Astrocyte (in vitro differentiated cells and primary cell): ENCODE measurements at regions not wholly inside any gene's neighbourhood (a gene's known extent, or its start where the extent isn't known, plus 50 kb on each side); places are given as distances from the start of the nearest gene placed in this dataset.
A peak's percentile ranks its signal among the peaks of the same experiment; 100 is the strongest.

Experiments
- DNase-seq: peaks from one replicate; pipeline ENCODE4 v3.0.0-alpha.2; 2010; ENCODE audit warnings: low read depth
- FAIRE-seq: peaks from 2 replicates; lab custom pipeline; 2011; peaks lifted over from hg19 to GRCh38; lab: Jason Lieb, UNC
- H2AFZ ChIP-seq: 2 replicates; pipeline ENCODE4 v1.6.0; 2012; ENCODE audit warnings: low read depth, low read length, inconsistent platforms
- H3K27ac ChIP-seq: 2 replicates; pipeline ENCODE4 v1.5.1; 2011; ENCODE audit warnings: low read depth, low read length, inconsistent platforms
- H3K27me3 ChIP-seq: 2 replicates; pipeline ENCODE4 v1.6.0; 2011; ENCODE audit warnings: low read length, inconsistent platforms; ENCODE audit not compliant: insufficient read depth
- H3K36me3 ChIP-seq: 2 replicates; pipeline ENCODE4 v1.5.1; 2011; ENCODE audit warnings: low read length, inconsistent platforms; ENCODE audit not compliant: insufficient read depth
- H3K4me1 ChIP-seq: 2 replicates; pipeline ENCODE4 v1.5.1; 2011; ENCODE audit warnings: low read length, inconsistent platforms; ENCODE audit not compliant: insufficient read depth
- H3K4me2 ChIP-seq: 2 replicates; pipeline ENCODE4 v1.6.0; 2012; ENCODE audit warnings: low read length, inconsistent platforms
- H3K4me3 ChIP-seq: 2 replicates; pipeline ENCODE4 v1.5.1; 2011; ENCODE audit warnings: low read depth, mild to moderate bottlenecking, low read length, inconsistent platforms; ENCODE audit not compliant: insufficient read depth
- H3K79me2 ChIP-seq: 2 replicates; pipeline ENCODE4 v1.6.0; 2012; ENCODE audit warnings: mild to moderate bottlenecking, low read length, inconsistent platforms; ENCODE audit not compliant: insufficient read depth
- H3K9ac ChIP-seq: 2 replicates; pipeline ENCODE4 v1.6.0; 2012; ENCODE audit warnings: mild to moderate bottlenecking, low read length, inconsistent platforms
- H3K9me3 ChIP-seq: 2 replicates; pipeline ENCODE4 v1.5.1; 2012; ENCODE audit warnings: low read depth, mild to moderate bottlenecking, low read length, inconsistent platforms; ENCODE audit not compliant: insufficient read depth
- H4K20me1 ChIP-seq: 2 replicates; pipeline ENCODE4 v1.6.0; 2012; ENCODE audit warnings: low read length, inconsistent platforms; ENCODE audit not compliant: insufficient read depth
- H3K27ac Mint-ChIP-seq: one replicate; pipeline ENCODE4 v1.8.0; 2021; ENCODE audit warnings: mild to moderate bottlenecking, mixed read lengths; ENCODE audit not compliant: unreplicated experiment
- H3K27me3 Mint-ChIP-seq: one replicate; pipeline ENCODE4 v1.8.0; 2021; ENCODE audit warnings: low read depth, mixed read lengths; ENCODE audit not compliant: unreplicated experiment
- H3K36me3 Mint-ChIP-seq: one replicate; pipeline ENCODE4 v1.8.0; 2021; ENCODE audit warnings: low read depth, mixed read lengths; ENCODE audit not compliant: unreplicated experiment
- H3K4me1 Mint-ChIP-seq: one replicate; pipeline ENCODE4 v1.8.0; 2021; ENCODE audit warnings: low read depth, mixed read lengths; ENCODE audit not compliant: unreplicated experiment
- H3K4me3 Mint-ChIP-seq: one replicate; pipeline ENCODE4 v1.8.0; 2021; ENCODE audit warnings: mild to moderate bottlenecking, moderate library complexity, mixed read lengths; ENCODE audit not compliant: unreplicated experiment
- H3K9me3 Mint-ChIP-seq: one replicate; pipeline ENCODE4 v1.8.0; 2021; ENCODE audit warnings: mild to moderate bottlenecking, mixed read lengths; ENCODE audit not compliant: unreplicated experiment
- CTCF ChIP-seq: IDR thresholded peaks from 2 replicates; pipeline ENCODE4 v1.5.1; 2011; ENCODE audit warnings: low read depth, mild to moderate bottlenecking, inconsistent platforms, low read length, moderate library complexity; ENCODE audit not compliant: insufficient read depth
- EZH2 ChIP-seq: IDR thresholded peaks from 2 replicates; pipeline ENCODE4 v1.6.1; 2012; ENCODE audit warnings: mild to moderate bottlenecking, low read length, inconsistent platforms; ENCODE audit not compliant: insufficient read depth

GRCh38 chr18:23384778-23385736 is 68.0 kb upstream of the RIOK3 start:
- no peak overlapping the region for H3K27ac ChIP-seq
- no peak for TF ChIP-seq CTCF
- no peak for TF ChIP-seq EZH2
- H3K4me1 ChIP-seq = peaks cover 17% of the 10 kb centered on the region
- no peak overlapping the region for H3K4me3 ChIP-seq
- H4K20me1 ChIP-seq = no peaks in the 10 kb centered on the region
- peaks cover 7% of the 10 kb centered on the region for H3K9me3 Mint-ChIP-seq
- no peaks in the 10 kb centered on the region for H3K27me3 ChIP-seq
- no peak overlapping the region for H2AFZ ChIP-seq
- no peaks in the 10 kb centered on the region for H3K27me3 Mint-ChIP-seq
- H3K4me2 ChIP-seq = no peak overlapping the region
- no peak overlapping the region for H3K9ac ChIP-seq
- no peak for DNase-seq
- peaks cover 17% of the 10 kb centered on the region for H3K36me3 Mint-ChIP-seq
- no peak overlapping the region for H3K27ac Mint-ChIP-seq
- H3K4me1 Mint-ChIP-seq = peaks cover 13% of the 10 kb centered on the region
- no peak overlapping the region for H3K4me3 Mint-ChIP-seq
- FAIRE-seq = no peak
- H3K9me3 ChIP-seq = no peaks in the 10 kb centered on the region
- H3K36me3 ChIP-seq = no peaks in the 10 kb centered on the region
- no peaks in the 10 kb centered on the region for H3K79me2 ChIP-seq

- FAIRE-seq (no peak), DNase-seq (peak; percentile 22)
- peaks cover 13% of the 10 kb centered on the region for H3K36me3 Mint-ChIP-seq
- Histone ChIP-seq H3K9me3 (no peaks in the 10 kb centered on the region), H3K27ac (no peak overlapping the region), H4K20me1 (no peaks in the 10 kb centered on the region), H3K9ac (no peak overlapping the region), H3K4me1 (peaks cover 7% of the 10 kb centered on the region), H3K4me2 (peak overlapping the region; percentile 18), H3K4me3 (no peak overlapping the region), H3K79me2 (no peaks in the 10 kb centered on the region), H3K27me3 (no peaks in the 10 kb centered on the region), H3K36me3 (no peaks in the 10 kb centered on the region), H2AFZ (no peak overlapping the region)
- peaks cover 5% of the 10 kb centered on the region for H3K4me1 Mint-ChIP-seq
- TF ChIP-seq CTCF = no peak
- TF ChIP-seq EZH2 = no peak
- H3K9me3 Mint-ChIP-seq = peaks cover 3% of the 10 kb centered on the region
- H3K4me3 Mint-ChIP-seq = no peak overlapping the region
- no peaks in the 10 kb centered on the region for H3K27me3 Mint-ChIP-seq
- H3K27ac Mint-ChIP-seq = peak overlapping the region; percentile 9
Observed at GRCh38 chr18:23386317-23386716, 66.8 kb upstream of the RIOK3 start.

- Mint-ChIP-seq H3K36me3 (peaks cover 13% of the 10 kb centered on the region), H3K27ac (no peak overlapping the region), H3K4me1 (peaks cover 5% of the 10 kb centered on the region), H3K4me3 (no peak overlapping the region), H3K9me3 (peaks cover 3% of the 10 kb centered on the region), H3K27me3 (no peaks in the 10 kb centered on the region)
- H3K9me3 ChIP-seq = no peaks in the 10 kb centered on the region
- no peak overlapping the region for H3K4me3 ChIP-seq
- TF ChIP-seq CTCF = no peak
- TF ChIP-seq EZH2 = no peak
- no peak overlapping the region for H3K4me2 ChIP-seq
- H2AFZ ChIP-seq = no peak overlapping the region
- no peaks in the 10 kb centered on the region for H3K27me3 ChIP-seq
- no peaks in the 10 kb centered on the region for H4K20me1 ChIP-seq
- H3K9ac ChIP-seq = no peak overlapping the region
- no peak for FAIRE-seq
- H3K4me1 ChIP-seq = peaks cover 7% of the 10 kb centered on the region
- no peak for DNase-seq
- H3K36me3 ChIP-seq = no peaks in the 10 kb centered on the region
- H3K27ac ChIP-seq = no peak overlapping the region
- no peaks in the 10 kb centered on the region for H3K79me2 ChIP-seq
Observed at GRCh38 chr18:23387265-23387664, 65.8 kb upstream of the RIOK3 start.
